Erythroblast (primary cell): ENCODE measurements at regions not wholly inside any gene's neighbourhood (a gene's known extent, or its start where the extent isn't known, plus 50 kb on each side); places are given as distances from the start of the nearest gene placed in this dataset.

Experiments used
- GATA1 ChIP-seq: IDR thresholded peaks from 2 replicates; pipeline ENCODE4 v1.6.1; 2011; ENCODE audit warnings: low read depth, mild to moderate bottlenecking, control low read depth, low read length, moderate library complexity
- POLR2A ChIP-seq: IDR thresholded peaks from 2 replicates; pipeline ENCODE4 v1.6.1; 2011; ENCODE audit warnings: mild to moderate bottlenecking, low read length

- TF ChIP-seq POLR2A (no peak), GATA1 (no peak)
Measured at GRCh38 chr1:193806079-193807048, 620.0 kb upstream of the B3GALT2 start.
